GM12878 (cell line): ENCODE measurements at regions not wholly inside any gene's neighbourhood (a gene's known extent, or its start where the extent isn't known, plus 50 kb on each side); places are given as distances from the start of the nearest gene placed in this dataset.

Experiments
- ATAC-seq: fragments of 200-7000 bp; cut with Tn5 transposase; 3 replicates; pipeline ENCODE4 v1.9.1; 2020; ENCODE audit warnings: mild to moderate bottlenecking, moderate library complexity
- BruUV-seq: library from RNA; stranded (reverse); fragments of 400-500 nt; replicated peaks from 2 replicates; lab custom pipeline; 2021; lab: Mats Ljungman, UMichigan
- CTCF ChIA-PET: fragments of 300-600 bp; sonication (Branson Sonifier 250); formaldehyde crosslinking; extraction: SDS; loops from one replicate; lab custom pipeline; 2021; ENCODE audit warnings: inconsistent platforms; lab: Yijun Ruan, JAX
- POLR2A ChIA-PET: fragments of 350-600 bp; formaldehyde crosslinking; extraction: SDS; loops from one replicate; lab custom pipeline; 2021; ENCODE audit warnings: inconsistent platforms; lab: Charles Lee
- RAD21 ChIA-PET: fragments of 300-600 bp; sonication (Branson Sonifier 250); formaldehyde crosslinking; loops from one replicate; lab custom pipeline; 2023; ENCODE audit warnings: antibody characterized with exemption; ENCODE audit not compliant: unreplicated experiment; lab: Charles Lee
- SMC1A ChIA-PET: fragments of 300-600 bp; sonication (Branson Sonifier 250); formaldehyde crosslinking; loops from one replicate; lab custom pipeline; 2023; ENCODE audit not compliant: unreplicated experiment, uncharacterized antibody; lab: Charles Lee
- DNase-seq: peaks from one replicate; pipeline ENCODE4 v3.0.0-alpha.2; 2011; ENCODE audit warnings: low read depth, low spot score
- FAIRE-seq: peaks from 3 replicates; lab custom pipeline; 2011; peaks lifted over from hg19 to GRCh38; lab: Jason Lieb, UNC
- H2AFZ ChIP-seq: 2 replicates; pipeline ENCODE4 v1.6.0; 2011; ENCODE audit warnings: low read depth, low read length, control low read depth; ENCODE audit not compliant: control insufficient read depth
- H3K27ac ChIP-seq: 2 replicates; pipeline ENCODE4 v1.5.1; 2011; ENCODE audit warnings: control low read depth; ENCODE audit not compliant: control insufficient read depth, insufficient read depth
- H3K27me3 ChIP-seq, 2 experiments: replicated peaks in 1 of 2; 2 replicates each; pipeline versions ENCODE4 v1.6.0 to v1.6.1; 2011; ENCODE audit warnings: low read length in 1 of 2; ENCODE audit not compliant: control insufficient read depth in 2 of 2, insufficient read depth in 2 of 2
- H3K36me3 ChIP-seq, 2 experiments: 2 replicates each; pipeline ENCODE4 v1.5.1; 2011; ENCODE audit warnings: low read length in 1 of 2; ENCODE audit not compliant: control insufficient read depth in 2 of 2, insufficient read depth in 2 of 2
- H3K4me1 ChIP-seq: 2 replicates; pipeline ENCODE4 v1.6.1; 2011; ENCODE audit warnings: mild to moderate bottlenecking, low read length, moderate library complexity, mixed read lengths; ENCODE audit not compliant: control insufficient read depth, insufficient read depth
- H3K4me2 ChIP-seq: 2 replicates; pipeline ENCODE4 v1.6.0; 2011; ENCODE audit warnings: control low read depth; ENCODE audit not compliant: control insufficient read depth, insufficient read depth
- H3K4me3 ChIP-seq: fragments of 200-600 bp; sonication (generic); 2 replicates; pipeline ENCODE4 v1.5.1; 2016
- H3K79me2 ChIP-seq: 2 replicates; pipeline ENCODE4 v1.6.0; 2011; ENCODE audit warnings: low read length; ENCODE audit not compliant: control insufficient read depth, insufficient read depth
- H3K9ac ChIP-seq: 2 replicates; pipeline ENCODE4 v1.8.0; 2011; ENCODE audit warnings: low read length, control low read depth, mixed read lengths; ENCODE audit not compliant: control insufficient read depth, insufficient read depth
- H3K9me3 ChIP-seq: replicated peaks from 3 replicates; pipeline ENCODE4 v1.5.1; 2011; ENCODE audit warnings: mild to moderate bottlenecking, low read length; ENCODE audit not compliant: control insufficient read depth, insufficient read depth
- H4K20me1 ChIP-seq: 2 replicates; pipeline ENCODE4 v1.6.0; 2011; ENCODE audit not compliant: control insufficient read depth, insufficient read depth
- CUX1 ChIP-seq: IDR thresholded peaks from 2 replicates; pipeline ENCODE4 v1.6.1; 2012; ENCODE audit warnings: improper control_type of control experiment, low read depth, low read length; ENCODE audit not compliant: insufficient replicate concordance
- EZH2 ChIP-seq: IDR thresholded peaks from 2 replicates; pipeline ENCODE4 v1.6.1; 2012; ENCODE audit warnings: low read depth, mild to moderate bottlenecking, control low read depth, inconsistent platforms, low read length, borderline replicate concordance; ENCODE audit not compliant: control insufficient read depth
- GABPA ChIP-seq: IDR thresholded peaks from 2 replicates; pipeline ENCODE4 v1.6.1; 2014; ENCODE audit warnings: antibody characterized with exemption, low read depth, mild to moderate bottlenecking, inconsistent platforms
- HDGF ChIP-seq: fragments of 450-650 bp; IDR thresholded peaks from 2 replicates; pipeline ENCODE4 v1.6.1; 2016; ENCODE audit warnings: antibody characterized with exemption
- MEF2B ChIP-seq: fragments of 450-650 bp; IDR thresholded peaks from 2 replicates; pipeline ENCODE4 v1.6.1; 2018; ENCODE audit warnings: mild to moderate bottlenecking, moderate library complexity; ENCODE audit not compliant: partially characterized antibody, poor library complexity, severe bottlenecking
- SRF ChIP-seq, 2 experiments: IDR thresholded peaks; 2 replicates each; pipeline ENCODE4 v1.6.1; 2011; ENCODE audit warnings: low read depth in 2 of 2, low read length in 2 of 2, mild to moderate bottlenecking in 1 of 2, moderate library complexity in 1 of 2
- USF1 ChIP-seq: IDR thresholded peaks from 2 replicates; pipeline ENCODE4 v1.6.1; 2011; ENCODE audit warnings: borderline replicate concordance, low read depth, mild to moderate bottlenecking, moderate library complexity, mixed read lengths, low read length; ENCODE audit not compliant: insufficient read depth; ENCODE audit errors: extremely low read length
- YY1 ChIP-seq: IDR thresholded peaks from 2 replicates; pipeline ENCODE4 v1.6.1; 2011; ENCODE audit warnings: low read depth, mild to moderate bottlenecking, low read length
- ZNF217 ChIP-seq: fragments of 450-650 bp; IDR thresholded peaks from 2 replicates; pipeline ENCODE4 v1.6.1; 2017; ENCODE audit warnings: antibody characterized with exemption, mild to moderate bottlenecking
- ZNF384 ChIP-seq: IDR thresholded peaks from 2 replicates; pipeline ENCODE4 v1.6.1; 2012; ENCODE audit warnings: low read depth, mild to moderate bottlenecking, low read length, improper control_type of control experiment, borderline replicate concordance
- ZZZ3 ChIP-seq: IDR thresholded peaks from 2 replicates; pipeline ENCODE4 v1.6.1; 2011; ENCODE audit warnings: low read depth; ENCODE audit not compliant: control insufficient read depth, insufficient read length
- WGBS: methylation state at CpG from one replicate; pipeline ENCODE4 v1.1.6; 2016; ENCODE audit warnings: low lambda C conversion rate; ENCODE audit not compliant: insufficient replicate concordance, insufficient coverage; ENCODE audit errors: missing lambda C conversion rate; 5-methylcytosine and 5-hydroxymethylcytosine counted together
- in situ Hi-C: fragments of 300-500 bp; cut with MboI; formaldehyde crosslinking; loops from 9 replicates; pipeline ENCODE4 v1.14.3; 2018; ENCODE audit warnings: mixed read lengths
- intact Hi-C: fragments of 100-400 bp; cut with micrococcal nuclease; formaldehyde crosslinking; loops from one replicate; pipeline ENCODE4 v1.14.2; 2022; ENCODE audit not compliant: unreplicated experiment
- TF ChIP-seq, protein P1 (sequence below): fragments of 450-650 bp; formaldehyde crosslinking; IDR thresholded peaks from 2 replicates; pipeline ENCODE4 v1.4.0; 2020; ENCODE audit warnings: mild to moderate bottlenecking, moderate library complexity

- intact Hi-C loops: no loop called here
- no TSS peak for BruUV-seq
- Histone ChIP-seq H3K36me3 (no peaks in the 10 kb centered on the region), H3K27ac (no peak overlapping the region), H3K4me1 (no peaks in the 10 kb centered on the region), H4K20me1 (no peaks in the 10 kb centered on the region), H3K27me3 (no peaks in the 10 kb centered on the region), H3K79me2 (no peaks in the 10 kb centered on the region), H3K4me3 (no peak overlapping the region), H3K9ac (no peak overlapping the region), H3K9me3 (no peaks in the 10 kb centered on the region; the same call in 2 of the 3 replicates), H3K4me2 (no peak overlapping the region), H2AFZ (no peak overlapping the region)
- ChIA-PET CTCF (no interaction called here), RAD21 (no interaction called here), POLR2A (no interaction called here), SMC1A (interaction anchor here (1.3 kb wide), 1 partner anchor 589 kb away, joined by 3 read pairs; no protein-coding TSS in a partner anchor)
- DNase-seq (no peak), ATAC-seq (no peak), FAIRE-seq (no peak)
- 1% methylated on average over 3 of the region's 3 CpGs for WGBS
- in situ Hi-C loops: no loop called here
- TF ChIP-seq SRF (IDR thresholded peaks at IDR 0.05; ENCODE audit: low read depth in 2 of 2, low read length in 2 of 2) (no peak), ZNF384 (no peak), USF1 (no peak), MEF2B (no peak), ZNF217 (no peak), GABPA (no peak), CUX1 (no peak), HDGF (no peak), EZH2 (no peak), YY1 (no peak), ZZZ3 (no peak)
- TF ChIP-seq, protein P1, sequence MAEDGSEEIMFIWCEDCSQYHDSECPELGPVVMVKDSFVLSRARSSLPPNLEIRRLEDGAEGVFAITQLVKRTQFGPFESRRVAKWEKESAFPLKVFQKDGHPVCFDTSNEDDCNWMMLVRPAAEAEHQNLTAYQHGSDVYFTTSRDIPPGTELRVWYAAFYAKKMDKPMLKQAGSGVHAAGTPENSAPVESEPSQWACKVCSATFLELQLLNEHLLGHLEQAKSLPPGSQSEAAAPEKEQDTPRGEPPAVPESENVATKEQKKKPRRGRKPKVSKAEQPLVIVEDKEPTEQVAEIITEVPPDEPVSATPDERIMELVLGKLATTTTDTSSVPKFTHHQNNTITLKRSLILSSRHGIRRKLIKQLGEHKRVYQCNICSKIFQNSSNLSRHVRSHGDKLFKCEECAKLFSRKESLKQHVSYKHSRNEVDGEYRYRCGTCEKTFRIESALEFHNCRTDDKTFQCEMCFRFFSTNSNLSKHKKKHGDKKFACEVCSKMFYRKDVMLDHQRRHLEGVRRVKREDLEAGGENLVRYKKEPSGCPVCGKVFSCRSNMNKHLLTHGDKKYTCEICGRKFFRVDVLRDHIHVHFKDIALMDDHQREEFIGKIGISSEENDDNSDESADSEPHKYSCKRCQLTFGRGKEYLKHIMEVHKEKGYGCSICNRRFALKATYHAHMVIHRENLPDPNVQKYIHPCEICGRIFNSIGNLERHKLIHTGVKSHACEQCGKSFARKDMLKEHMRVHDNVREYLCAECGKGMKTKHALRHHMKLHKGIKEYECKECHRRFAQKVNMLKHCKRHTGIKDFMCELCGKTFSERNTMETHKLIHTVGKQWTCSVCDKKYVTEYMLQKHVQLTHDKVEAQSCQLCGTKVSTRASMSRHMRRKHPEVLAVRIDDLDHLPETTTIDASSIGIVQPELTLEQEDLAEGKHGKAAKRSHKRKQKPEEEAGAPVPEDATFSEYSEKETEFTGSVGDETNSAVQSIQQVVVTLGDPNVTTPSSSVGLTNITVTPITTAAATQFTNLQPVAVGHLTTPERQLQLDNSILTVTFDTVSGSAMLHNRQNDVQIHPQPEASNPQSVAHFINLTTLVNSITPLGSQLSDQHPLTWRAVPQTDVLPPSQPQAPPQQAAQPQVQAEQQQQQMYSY (CRISPR knock-in tag): no peak
Measured at GRCh38 chr10:34049469-34049868, 715.0 kb upstream of the NRP1 start.
